HG02852 (cell line): ENCODE measurements at regions not wholly inside any gene's neighbourhood (a gene's known extent, or its start where the extent isn't known, plus 50 kb on each side); places are given as distances from the start of the nearest gene placed in this dataset.
"Not testable (repeated sequence)": the region's sequence is repeated elsewhere in the genome, so short reads cannot be mapped to it uniquely, and the experiment has no call there.

Source experiments
- ATAC-seq: cut with Tn5 transposase; IDR thresholded peaks from one replicate; pipeline ENCODE4 v1.9.1; 2021; ENCODE audit warnings: mild to moderate bottlenecking, moderate library complexity; ENCODE audit not compliant: unreplicated experiment

GRCh38 chr1:224029286-224030025, 84.5 kb upstream of the FBXO28 start:
- peak; percentile 96 for ATAC-seq

- ATAC-seq = not testable (repeated sequence)
Measured at GRCh38 chr1:224028802-224029201, 85.1 kb upstream of the FBXO28 start.

GRCh38 chr1:224023122-224023521, 90.8 kb upstream of the FBXO28 start:
- ATAC-seq = not testable (repeated sequence)

GRCh38 chr1:224022249-224022970, 91.5 kb upstream of the FBXO28 start:
- not testable (repeated sequence) for ATAC-seq

GRCh38 chr1:224019866-224020265, 94.0 kb upstream of the FBXO28 start:
- not testable (repeated sequence) for ATAC-seq

GRCh38 chr1:224015782-224016181, 98.1 kb upstream of the FBXO28 start:
- not testable (repeated sequence) for ATAC-seq

GRCh38 chr1:224014330-224014649, 99.6 kb upstream of the FBXO28 start:
- no peak for ATAC-seq

- not testable (repeated sequence) for ATAC-seq
Measured at GRCh38 chr1:224013626-224014329, 100.1 kb upstream of the FBXO28 start.

- ATAC-seq = not testable (repeated sequence)
Measured at GRCh38 chr1:224012807-224013434, 101.0 kb upstream of the FBXO28 start.

GRCh38 chr1:224012162-224012561, 101.7 kb upstream of the FBXO28 start:
- ATAC-seq = not testable (repeated sequence)

- ATAC-seq = not testable (repeated sequence)
Measured at GRCh38 chr1:224011751-224012150, 102.2 kb upstream of the FBXO28 start.

GRCh38 chr1:224011153-224011552, 102.8 kb upstream of the FBXO28 start:
- not testable (repeated sequence) for ATAC-seq

- not testable (repeated sequence) for ATAC-seq
Measured at GRCh38 chr1:224005973-224006372, 107.9 kb upstream of the FBXO28 start.

- not testable (repeated sequence) for ATAC-seq
Measured at GRCh38 chr1:224004552-224005315, 109.2 kb upstream of the FBXO28 start.

- not testable (repeated sequence) for ATAC-seq
Measured at GRCh38 chr1:224003896-224004295, 110.0 kb upstream of the FBXO28 start.

GRCh38 chr1:224001757-224002156, 112.2 kb upstream of the FBXO28 start:
- ATAC-seq = not testable (repeated sequence)

GRCh38 chr1:223999761-224000160, 114.2 kb upstream of the FBXO28 start:
- not testable (repeated sequence) for ATAC-seq

- not testable (repeated sequence) for ATAC-seq
Measured at GRCh38 chr1:223998676-223999455, 115.0 kb upstream of the FBXO28 start.

- not testable (repeated sequence) for ATAC-seq
Measured at GRCh38 chr1:223996376-223996775, 117.5 kb upstream of the FBXO28 start.
